ENCODE measurements at regions not wholly inside any gene's neighbourhood (a gene's known extent, or its start where the extent isn't known, plus 50 kb on each side); places are given as distances from the start of the nearest gene placed in this dataset.

DNA sequence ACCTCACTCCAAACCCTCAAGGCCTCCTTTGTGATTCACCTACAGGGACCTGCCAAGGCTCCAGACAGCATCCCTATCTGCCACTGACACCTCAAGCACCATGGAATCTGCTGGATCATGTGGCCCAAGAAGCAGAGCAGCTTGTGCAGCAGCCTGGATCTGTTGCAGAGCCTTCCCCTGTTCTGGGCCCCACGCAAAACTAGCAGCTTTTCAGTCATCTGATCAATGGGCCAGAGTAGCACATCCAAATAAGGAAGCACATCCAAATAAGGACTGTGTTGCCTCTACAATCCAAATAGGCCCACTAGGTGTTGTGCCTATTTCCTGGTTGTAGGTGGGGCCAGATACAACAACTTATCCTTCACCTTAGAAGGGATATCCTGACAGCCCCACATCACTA, 97.1 kb upstream of the GNAO1 start:
- H3K9ac ChIP-seq (ENCODE audit: low read length in 2 of 2), result no peak overlapping the region
- no peaks in the 10 kb centered on the region for H3K27me3 ChIP-seq (ENCODE audit: control insufficient read depth in 1 of 2, insufficient read depth in 2 of 2, low read length in 2 of 2)
- no peak overlapping the region for H3K4me3 ChIP-seq (ENCODE audit: low read length in 2 of 2)
- H3K4me1 ChIP-seq (ENCODE audit: control insufficient read depth, insufficient read depth, low read length), result no peaks in the 10 kb centered on the region
- no peaks in the 10 kb centered on the region for H3K9me3 ChIP-seq (ENCODE audit: control insufficient read depth in 2 of 2, low read length in 2 of 2)
- no peaks in the 10 kb centered on the region for H3K36me3 ChIP-seq (ENCODE audit: control insufficient read depth in 2 of 2, insufficient read depth in 2 of 2, low read length in 2 of 2)
- H3K27ac ChIP-seq (ENCODE audit: low read length), result no peak overlapping the region

DNA sequence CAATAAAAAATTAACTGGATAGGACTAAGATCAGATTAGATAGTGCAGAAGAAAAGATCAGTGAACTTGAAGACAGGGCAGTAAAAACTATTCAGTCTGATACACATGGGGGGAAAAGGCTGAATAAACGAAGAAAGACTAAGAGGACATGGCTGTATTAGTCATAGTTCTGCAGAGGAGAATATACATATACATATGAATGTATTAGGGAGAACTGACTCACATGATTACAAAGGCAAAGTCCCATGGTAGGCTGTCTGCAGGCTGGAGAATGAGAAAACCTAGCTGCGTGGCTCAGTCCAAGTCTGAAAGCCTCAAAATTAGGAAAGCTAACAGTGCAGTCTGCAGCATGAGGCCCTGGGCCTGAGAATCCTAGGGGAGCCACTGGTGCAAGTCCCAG, 98.2 kb upstream of the GNAO1 start:
- Histone ChIP-seq H3K27me3 (ENCODE audit: control insufficient read depth in 1 of 2, insufficient read depth in 2 of 2, low read length in 2 of 2) (no peaks in the 10 kb centered on the region), H3K36me3 (ENCODE audit: control insufficient read depth in 2 of 2, insufficient read depth in 2 of 2, low read length in 2 of 2) (no peaks in the 10 kb centered on the region), H3K9ac (ENCODE audit: low read length in 2 of 2) (no peak overlapping the region), H3K4me1 (ENCODE audit: control insufficient read depth, insufficient read depth, low read length) (peaks cover 2% of the 10 kb centered on the region), H3K27ac (ENCODE audit: low read length) (no peak overlapping the region), H3K9me3 (ENCODE audit: control insufficient read depth in 2 of 2, low read length in 2 of 2) (no peaks in the 10 kb centered on the region), H3K4me3 (ENCODE audit: low read length in 2 of 2) (no peak overlapping the region)

DNA sequence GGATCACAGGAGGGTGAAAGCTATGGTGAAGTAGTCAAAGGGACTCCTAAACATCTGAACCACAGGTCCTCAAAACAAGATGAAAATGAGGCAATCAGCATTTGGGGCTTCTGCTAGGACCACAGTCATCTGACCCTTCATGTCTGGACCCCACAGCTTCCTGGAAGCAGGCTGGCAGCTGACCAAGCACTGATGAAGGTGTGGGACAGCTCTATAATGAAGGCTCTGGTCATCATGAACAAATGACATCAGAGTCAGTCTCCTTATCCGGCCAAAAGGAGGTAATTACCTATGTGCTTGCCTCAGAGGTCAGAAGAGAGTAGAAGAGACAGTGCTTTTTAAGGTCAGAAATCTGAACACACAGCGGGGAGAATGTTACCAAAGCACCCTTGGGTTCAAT, 101.2 kb upstream of the GNAO1 start:
- Histone ChIP-seq H3K36me3 (ENCODE audit: control insufficient read depth in 2 of 2, insufficient read depth in 2 of 2, low read length in 2 of 2) (no peaks in the 10 kb centered on the region), H3K27me3 (ENCODE audit: control insufficient read depth in 1 of 2, insufficient read depth in 2 of 2, low read length in 2 of 2) (no peaks in the 10 kb centered on the region), H3K4me1 (ENCODE audit: control insufficient read depth, insufficient read depth, low read length) (peaks cover 2% of the 10 kb centered on the region), H3K27ac (ENCODE audit: low read length) (no peak overlapping the region), H3K4me3 (ENCODE audit: low read length in 2 of 2) (no peak overlapping the region), H3K9me3 (ENCODE audit: control insufficient read depth in 2 of 2, low read length in 2 of 2) (no peaks in the 10 kb centered on the region), H3K9ac (ENCODE audit: low read length in 2 of 2) (no peak overlapping the region)

DNA sequence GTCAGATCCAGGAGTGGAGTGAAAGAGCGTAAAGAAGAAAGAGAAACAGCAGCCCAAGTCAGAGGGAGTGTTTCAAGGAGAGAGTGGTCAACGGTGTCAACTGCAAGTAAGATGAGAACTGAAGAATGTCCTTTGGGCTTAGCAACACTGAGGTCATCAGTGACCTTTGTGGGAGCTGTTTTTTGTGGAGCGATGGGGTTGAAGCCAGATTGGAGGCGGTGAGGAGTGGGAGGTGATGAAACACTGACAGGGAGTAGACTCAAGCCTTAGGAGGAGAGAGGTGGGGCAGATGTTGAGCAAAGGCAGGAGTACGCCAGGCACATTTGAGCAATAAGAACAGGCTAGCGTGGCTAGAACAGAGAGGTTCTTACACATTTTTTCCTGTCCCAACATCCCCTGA, 103.7 kb upstream of the GNAO1 start:
- H3K9ac ChIP-seq (ENCODE audit: low read length in 2 of 2), result no peak overlapping the region
- H3K4me3 ChIP-seq (ENCODE audit: low read length in 2 of 2), result no peak overlapping the region
- H3K9me3 ChIP-seq (ENCODE audit: control insufficient read depth in 2 of 2, low read length in 2 of 2), result no peaks in the 10 kb centered on the region
- H3K36me3 ChIP-seq (ENCODE audit: control insufficient read depth in 2 of 2, insufficient read depth in 2 of 2, low read length in 2 of 2), result no peaks in the 10 kb centered on the region
- H3K27ac ChIP-seq (ENCODE audit: low read length), result no peak overlapping the region
- H3K4me1 ChIP-seq (ENCODE audit: control insufficient read depth, insufficient read depth, low read length), result peaks cover 2% of the 10 kb centered on the region
- H3K27me3 ChIP-seq (ENCODE audit: control insufficient read depth in 1 of 2, insufficient read depth in 2 of 2, low read length in 2 of 2), result no peaks in the 10 kb centered on the region

DNA sequence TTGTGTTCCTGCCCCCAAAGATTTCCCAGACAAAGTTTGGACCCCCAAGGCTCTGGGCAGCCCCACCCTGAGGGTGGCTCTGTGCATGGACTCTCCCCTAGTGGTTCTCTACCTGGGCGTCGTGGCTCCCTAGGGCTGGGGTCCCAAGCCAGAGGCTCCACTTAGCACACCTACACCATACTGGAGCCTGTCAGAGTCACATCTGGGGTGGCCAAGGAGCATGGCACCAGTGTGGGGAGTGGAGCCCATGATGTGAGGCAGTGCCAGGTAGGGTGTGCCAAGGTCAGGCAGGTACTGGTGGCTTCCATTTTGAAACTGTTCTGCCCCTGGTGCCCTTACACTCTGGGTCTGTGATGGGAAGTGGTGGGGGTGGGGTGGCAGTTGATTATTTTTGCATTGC, 109.9 kb upstream of the GNAO1 start:
- Histone ChIP-seq H3K27me3 (ENCODE audit: control insufficient read depth in 1 of 2, insufficient read depth in 2 of 2, low read length in 2 of 2) (no peaks in the 10 kb centered on the region), H3K4me3 (ENCODE audit: low read length in 2 of 2) (no peak overlapping the region), H3K9ac (ENCODE audit: low read length in 2 of 2) (no peak overlapping the region), H3K4me1 (ENCODE audit: control insufficient read depth, insufficient read depth, low read length) (no peaks in the 10 kb centered on the region), H3K9me3 (ENCODE audit: control insufficient read depth in 2 of 2, low read length in 2 of 2) (no peaks in the 10 kb centered on the region), H3K27ac (ENCODE audit: low read length) (no peak overlapping the region), H3K36me3 (ENCODE audit: control insufficient read depth in 2 of 2, insufficient read depth in 2 of 2, low read length in 2 of 2) (no peaks in the 10 kb centered on the region)

DNA sequence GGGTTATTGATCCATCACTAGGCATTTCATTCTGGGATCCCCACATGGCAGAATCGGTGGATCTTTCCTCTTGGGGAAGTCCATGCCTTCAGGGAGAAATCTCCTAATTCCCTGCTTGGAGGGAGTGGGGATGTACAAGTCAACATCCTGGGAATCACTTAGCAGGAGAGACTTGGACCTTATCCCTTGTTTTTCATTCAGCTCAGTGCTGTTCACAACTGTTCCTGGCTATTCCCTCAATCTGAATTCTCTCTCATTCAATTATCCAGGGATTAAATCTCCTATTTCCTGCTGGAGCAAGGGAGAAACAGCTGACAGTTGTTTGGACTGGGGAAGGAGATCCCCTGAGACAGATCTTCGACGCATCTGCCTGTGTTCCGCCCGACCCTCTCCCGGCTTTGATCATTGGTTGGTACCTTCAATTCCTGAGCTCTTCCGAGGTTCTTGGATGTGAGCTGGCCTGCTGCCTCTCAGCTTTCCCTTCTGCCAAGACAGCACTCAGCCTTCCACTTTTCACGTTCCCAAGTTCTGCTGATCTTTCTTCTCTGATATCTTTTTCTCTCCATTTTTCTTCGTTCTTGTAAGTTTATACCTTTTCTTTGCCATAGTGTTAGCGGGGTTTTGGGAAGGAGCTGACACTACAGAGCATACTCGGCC, 115.4 kb upstream of the GNAO1 start:
- H3K36me3 ChIP-seq (ENCODE audit: control insufficient read depth in 2 of 2, insufficient read depth in 2 of 2, low read length in 2 of 2), result no peaks in the 10 kb centered on the region
- no peaks in the 10 kb centered on the region for H3K27me3 ChIP-seq (ENCODE audit: control insufficient read depth in 1 of 2, insufficient read depth in 2 of 2, low read length in 2 of 2)
- no peaks in the 10 kb centered on the region for H3K9me3 ChIP-seq (ENCODE audit: control insufficient read depth in 2 of 2, low read length in 2 of 2)
- no peaks in the 10 kb centered on the region for H3K4me1 ChIP-seq (ENCODE audit: control insufficient read depth, insufficient read depth, low read length)
- no peak overlapping the region for H3K27ac ChIP-seq (ENCODE audit: low read length)
- no peak overlapping the region for H3K9ac ChIP-seq (ENCODE audit: low read length in 2 of 2)
- H3K4me3 ChIP-seq (ENCODE audit: low read length in 2 of 2), result no peak overlapping the region

DNA sequence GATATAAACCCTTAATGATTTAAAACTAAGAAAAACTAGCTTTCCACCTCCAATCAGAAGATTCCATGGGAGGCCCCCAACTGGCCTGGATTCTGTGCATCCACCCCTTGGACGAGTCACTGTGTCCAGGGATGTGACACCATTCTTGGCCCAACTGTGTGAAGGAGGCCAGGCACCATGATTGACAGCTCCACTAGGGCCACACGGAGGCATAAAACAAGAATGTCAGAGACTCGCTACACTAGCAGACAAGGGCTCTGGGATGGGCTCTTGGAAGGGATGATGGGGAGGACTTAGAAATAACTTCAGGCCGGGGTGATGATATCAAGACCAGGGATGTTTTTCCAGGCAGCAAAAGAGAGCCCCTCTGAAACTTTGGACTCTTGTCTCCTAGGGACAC, 117.8 kb upstream of the GNAO1 start:
- H3K4me1 ChIP-seq (ENCODE audit: control insufficient read depth, insufficient read depth, low read length), result no peaks in the 10 kb centered on the region
- no peak overlapping the region for H3K4me3 ChIP-seq (ENCODE audit: low read length in 2 of 2)
- H3K27me3 ChIP-seq (ENCODE audit: control insufficient read depth in 1 of 2, insufficient read depth in 2 of 2, low read length in 2 of 2), result no peaks in the 10 kb centered on the region
- no peak overlapping the region for H3K9ac ChIP-seq (ENCODE audit: low read length in 2 of 2)
- no peak overlapping the region for H3K27ac ChIP-seq (ENCODE audit: low read length)
- no peaks in the 10 kb centered on the region for H3K9me3 ChIP-seq (ENCODE audit: control insufficient read depth in 2 of 2, low read length in 2 of 2)
- no peaks in the 10 kb centered on the region for H3K36me3 ChIP-seq (ENCODE audit: control insufficient read depth in 2 of 2, insufficient read depth in 2 of 2, low read length in 2 of 2)

DNA sequence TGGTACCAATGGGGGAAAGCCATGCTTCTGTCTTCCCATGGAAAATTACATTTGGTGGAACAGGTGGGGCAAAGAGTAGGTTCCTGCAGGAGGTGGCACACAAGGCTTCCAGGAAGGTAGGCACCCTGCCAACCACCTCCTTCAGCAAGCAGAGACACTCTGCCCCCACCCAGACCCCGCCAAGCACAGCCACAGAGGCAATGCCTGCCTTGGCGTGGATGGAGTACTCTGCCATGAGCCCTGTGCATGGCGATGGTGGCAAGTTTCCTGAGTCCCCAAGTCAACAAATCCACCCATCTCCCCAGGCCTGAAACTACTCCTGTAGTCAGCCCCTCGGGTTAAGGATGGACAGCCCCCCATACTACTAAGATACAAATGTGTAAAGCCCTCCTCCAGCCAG, 119.2 kb upstream of the GNAO1 start:
- no peak overlapping the region for H3K27ac ChIP-seq (ENCODE audit: low read length)
- no peaks in the 10 kb centered on the region for H3K9me3 ChIP-seq (ENCODE audit: control insufficient read depth in 2 of 2, low read length in 2 of 2)

DNA sequence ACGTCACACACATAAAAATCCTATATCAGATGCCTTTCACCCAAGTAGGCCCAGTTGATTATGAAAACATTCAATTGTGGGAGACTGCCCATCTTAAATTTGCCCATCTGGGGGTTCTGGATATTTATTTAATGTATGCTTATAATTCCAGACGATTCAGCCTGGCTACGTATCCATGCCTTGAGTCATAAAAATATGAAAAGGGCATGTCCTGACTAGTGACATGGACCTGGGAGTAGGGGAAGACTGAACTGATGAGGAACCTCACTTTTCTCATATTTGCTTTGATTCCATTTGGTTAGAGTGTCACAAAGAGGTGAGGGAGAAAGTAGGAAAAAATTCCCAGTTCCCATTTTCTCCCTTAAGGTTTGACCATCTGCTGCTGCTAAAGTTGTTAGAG, 122.5 kb upstream of the GNAO1 start:
- Histone ChIP-seq H3K4me1 (ENCODE audit: control insufficient read depth, insufficient read depth, low read length) (no peaks in the 10 kb centered on the region), H3K4me3 (ENCODE audit: low read length in 2 of 2) (no peak overlapping the region), H3K36me3 (ENCODE audit: control insufficient read depth in 2 of 2, insufficient read depth in 2 of 2, low read length in 2 of 2) (no peaks in the 10 kb centered on the region), H3K9me3 (ENCODE audit: control insufficient read depth in 2 of 2, low read length in 2 of 2) (no peaks in the 10 kb centered on the region), H3K9ac (ENCODE audit: low read length in 2 of 2) (no peak overlapping the region), H3K27ac (ENCODE audit: low read length) (no peak overlapping the region), H3K27me3 (ENCODE audit: control insufficient read depth in 1 of 2, insufficient read depth in 2 of 2, low read length in 2 of 2) (no peaks in the 10 kb centered on the region)

More for the DNA sequence above, 119.2 kb upstream of the GNAO1 start:
- H3K27me3 ChIP-seq (ENCODE audit: control insufficient read depth in 1 of 2, insufficient read depth in 2 of 2, low read length in 2 of 2), result no peaks in the 10 kb centered on the region
- H3K9ac ChIP-seq (ENCODE audit: low read length in 2 of 2), result no peak overlapping the region
- no peaks in the 10 kb centered on the region for H3K36me3 ChIP-seq (ENCODE audit: control insufficient read depth in 2 of 2, insufficient read depth in 2 of 2, low read length in 2 of 2)
- no peak overlapping the region for H3K4me3 ChIP-seq (ENCODE audit: low read length in 2 of 2)
- no peaks in the 10 kb centered on the region for H3K4me1 ChIP-seq (ENCODE audit: control insufficient read depth, insufficient read depth, low read length)

DNA sequence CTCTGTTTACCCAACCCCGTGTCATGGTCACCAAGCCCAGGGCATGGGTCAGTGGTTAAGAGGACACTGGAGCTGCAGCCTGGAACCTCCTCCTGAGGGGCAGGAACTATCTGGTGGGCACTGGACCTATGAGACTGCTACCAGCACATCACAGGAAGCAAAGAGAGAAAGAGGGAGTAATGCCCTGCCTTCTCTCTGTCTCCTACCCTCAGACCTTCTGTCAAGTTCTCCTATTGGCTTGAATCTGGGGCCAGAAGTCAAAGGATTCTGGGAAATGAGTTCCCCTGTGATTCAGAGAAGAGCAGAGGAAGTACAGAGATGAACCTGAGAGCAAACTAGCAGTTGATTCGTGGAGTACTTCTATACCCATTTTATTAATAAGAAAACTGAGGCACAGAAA, 123.0 kb upstream of the GNAO1 start:
- no peak overlapping the region for H3K9ac ChIP-seq (ENCODE audit: low read length in 2 of 2)
- no peaks in the 10 kb centered on the region for H3K36me3 ChIP-seq (ENCODE audit: control insufficient read depth in 2 of 2, insufficient read depth in 2 of 2, low read length in 2 of 2)
- no peaks in the 10 kb centered on the region for H3K9me3 ChIP-seq (ENCODE audit: control insufficient read depth in 2 of 2, low read length in 2 of 2)
- no peaks in the 10 kb centered on the region for H3K27me3 ChIP-seq (ENCODE audit: control insufficient read depth in 1 of 2, insufficient read depth in 2 of 2, low read length in 2 of 2)
- no peaks in the 10 kb centered on the region for H3K4me1 ChIP-seq (ENCODE audit: control insufficient read depth, insufficient read depth, low read length)
- no peak overlapping the region for H3K27ac ChIP-seq (ENCODE audit: low read length)
- H3K4me3 ChIP-seq (ENCODE audit: low read length in 2 of 2), result no peak overlapping the region

DNA sequence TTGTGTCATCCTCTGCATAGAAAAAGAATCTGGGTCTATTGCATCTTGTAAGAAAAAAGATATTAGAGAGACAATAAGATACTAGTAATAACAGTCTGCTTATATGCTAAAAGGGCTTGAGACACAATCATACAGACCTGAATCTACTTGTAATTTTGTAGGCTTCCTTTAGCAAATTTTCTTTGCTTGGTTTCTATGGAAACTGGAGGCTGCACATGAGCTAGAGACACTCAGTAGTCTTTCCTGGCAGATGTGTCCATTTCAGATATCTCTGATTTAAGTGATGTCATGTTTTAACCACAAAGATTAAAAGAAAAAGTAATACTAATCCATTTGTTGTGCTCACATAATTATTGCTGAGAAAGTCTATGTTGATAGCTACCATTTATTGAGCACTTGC, 123.9 kb upstream of the GNAO1 start:
- H3K27me3 ChIP-seq (ENCODE audit: control insufficient read depth in 1 of 2, insufficient read depth in 2 of 2, low read length in 2 of 2), result no peaks in the 10 kb centered on the region
- H3K4me3 ChIP-seq (ENCODE audit: low read length in 2 of 2), result no peak overlapping the region
- H3K9ac ChIP-seq (ENCODE audit: low read length in 2 of 2), result no peak overlapping the region
- no peak overlapping the region for H3K27ac ChIP-seq (ENCODE audit: low read length)
- H3K36me3 ChIP-seq (ENCODE audit: control insufficient read depth in 2 of 2, insufficient read depth in 2 of 2, low read length in 2 of 2), result no peaks in the 10 kb centered on the region
- no peaks in the 10 kb centered on the region for H3K4me1 ChIP-seq (ENCODE audit: control insufficient read depth, insufficient read depth, low read length)
- H3K9me3 ChIP-seq (ENCODE audit: control insufficient read depth in 2 of 2, low read length in 2 of 2), result no peaks in the 10 kb centered on the region

All from stomach smooth muscle (tissue), 2 donors.